OCI-LY7 (cell line): ENCODE measurements at regions not wholly inside any gene's neighbourhood (a gene's known extent, or its start where the extent isn't known, plus 50 kb on each side); places are given as distances from the start of the nearest gene placed in this dataset.

Source experiments
- BruUV-seq: library from RNA; stranded (reverse); fragments of 400-500 nt; replicated peaks from 2 replicates; lab custom pipeline; 2021; lab: Mats Ljungman, UMichigan
- CTCF ChIA-PET: fragments of 300-600 bp; sonication (Branson Sonifier 250); formaldehyde crosslinking; loops from one replicate; lab custom pipeline; 2022; ENCODE audit warnings: antibody characterized with exemption; ENCODE audit not compliant: unreplicated experiment; lab: Charles Lee
- POLR2A ChIA-PET: fragments of 300-600 bp; sonication (Branson Sonifier 250); formaldehyde crosslinking; loops from one replicate; lab custom pipeline; 2022; ENCODE audit warnings: antibody characterized with exemption; lab: Charles Lee
- DNase-seq: peaks from one replicate; pipeline ENCODE4 v3.0.0-alpha.2; 2015; ENCODE audit warnings: low spot score
- H2AFZ ChIP-seq: fragments of 200-600 bp; sonication (generic), shearing (Covaris generic); 2 replicates; pipeline ENCODE4 v1.6.1; 2014; ENCODE audit warnings: mild to moderate bottlenecking, antibody characterized with exemption, low read length, moderate library complexity
- H3K27ac ChIP-seq: fragments of 200-600 bp; sonication (generic); 2 replicates; pipeline ENCODE4 v1.5.1; 2014; ENCODE audit warnings: mixed run types, low read depth, mild to moderate bottlenecking, moderate library complexity, low read length, inconsistent platforms; ENCODE audit not compliant: poor library complexity, severe bottlenecking
- H3K36me3 ChIP-seq: fragments of 200-600 bp; sonication (generic); 2 replicates; pipeline ENCODE4 v1.6.1; 2014; ENCODE audit warnings: mild to moderate bottlenecking, antibody characterized with exemption, low read length, moderate library complexity, mixed read lengths; ENCODE audit not compliant: insufficient read depth
- H3K4me1 ChIP-seq: fragments of 200-600 bp; sonication (generic); 2 replicates; pipeline ENCODE4 v1.5.1; 2014; ENCODE audit warnings: mild to moderate bottlenecking, low read length; ENCODE audit not compliant: insufficient read depth, poor library complexity, severe bottlenecking
- H3K4me2 ChIP-seq: fragments of 200-600 bp; sonication (generic); 2 replicates; pipeline ENCODE4 v1.6.1; 2014; ENCODE audit warnings: mild to moderate bottlenecking, low read length
- H3K4me3 ChIP-seq: fragments of 200-600 bp; sonication (generic); 2 replicates; pipeline ENCODE4 v1.5.1; 2014; ENCODE audit warnings: mild to moderate bottlenecking, low read depth, low read length; ENCODE audit not compliant: poor library complexity, severe bottlenecking
- H3K79me2 ChIP-seq: fragments of 200-600 bp; sonication (generic); 2 replicates; pipeline ENCODE4 v1.6.1; 2016; ENCODE audit warnings: low read depth, mild to moderate bottlenecking, low read length, moderate library complexity, mixed read lengths; ENCODE audit not compliant: insufficient read depth
- H3K9me2 ChIP-seq: fragments of 200-600 bp; sonication (generic); 2 replicates; pipeline ENCODE4 v1.6.1; 2016; ENCODE audit warnings: mild to moderate bottlenecking, low read length, mixed read lengths; ENCODE audit not compliant: insufficient read depth
- H3K9me3 ChIP-seq: fragments of 200-600 bp; sonication (generic); 2 replicates; pipeline ENCODE4 v1.6.1; 2014; ENCODE audit warnings: mild to moderate bottlenecking, mixed run types, low read length, mixed read lengths
- H4K20me1 ChIP-seq: fragments of 200-600 bp; sonication (generic); 2 replicates; pipeline ENCODE4 v1.6.1; 2014; ENCODE audit warnings: mild to moderate bottlenecking, antibody characterized with exemption, low read length, moderate library complexity, mixed read lengths; ENCODE audit not compliant: insufficient read depth
- CTCF ChIP-seq: fragments of 200-600 bp; sonication (generic); conservative IDR thresholded peaks from 2 replicates; pipeline ENCODE4 v1.5.1; 2014; ENCODE audit warnings: mild to moderate bottlenecking, antibody characterized with exemption, low read length, moderate library complexity, mixed read lengths
- EZH2phosphoT487 ChIP-seq: fragments of 200-600 bp; sonication (generic); IDR thresholded peaks from 2 replicates; pipeline ENCODE4 v1.6.1; 2018; ENCODE audit warnings: low read depth, borderline replicate concordance, mild to moderate bottlenecking, mixed run types, antibody characterized with exemption, low read length, moderate library complexity, mixed read lengths
- intact Hi-C: fragments of 100-400 bp; cut with micrococcal nuclease; formaldehyde crosslinking; loops from one replicate; pipeline ENCODE4 v1.10.0; 2022; ENCODE audit not compliant: unreplicated experiment

- intact Hi-C loops: no loop called here
- no peak overlapping the region for H3K4me3 ChIP-seq
- no peak for DNase-seq
- H3K9me2 ChIP-seq: no peaks in the 10 kb centered on the region
- H4K20me1 ChIP-seq: no peaks in the 10 kb centered on the region
- ChIA-PET POLR2A (interaction anchor here (0.5 to 0.6 kb wide), 2 partner anchors 133 to 935 kb away, joined by 3 read pairs; no protein-coding TSS in a partner anchor), CTCF (no interaction called here)
- H3K27ac ChIP-seq: no peak overlapping the region
- TF ChIP-seq EZH2phosphoT487: no peak
- no peak for TF ChIP-seq CTCF
- H3K79me2 ChIP-seq: no peaks in the 10 kb centered on the region
- H3K36me3 ChIP-seq: no peaks in the 10 kb centered on the region
- no peak overlapping the region for H2AFZ ChIP-seq
- H3K4me1 ChIP-seq: no peaks in the 10 kb centered on the region
- H3K4me2 ChIP-seq: no peak overlapping the region
- no peaks in the 10 kb centered on the region for H3K9me3 ChIP-seq
- no TSS peak for BruUV-seq
Measured at GRCh38 chr12:33596061-33596460, 156.4 kb upstream of the SYT10 start.

GRCh38 chr12:33596814-33597213, 157.2 kb upstream of the SYT10 start:
- intact Hi-C loops: no loop called here
- ChIA-PET POLR2A (no interaction called here), CTCF (no interaction called here)
- no TSS peak for BruUV-seq
- H3K27ac ChIP-seq: no peak overlapping the region
- H4K20me1 ChIP-seq: no peaks in the 10 kb centered on the region
- no peaks in the 10 kb centered on the region for H3K4me1 ChIP-seq
- H3K9me3 ChIP-seq: no peaks in the 10 kb centered on the region
- no peaks in the 10 kb centered on the region for H3K36me3 ChIP-seq
- no peaks in the 10 kb centered on the region for H3K79me2 ChIP-seq
- TF ChIP-seq CTCF (no peak), EZH2phosphoT487 (no peak)
- H3K9me2 ChIP-seq: no peaks in the 10 kb centered on the region
- H2AFZ ChIP-seq: no peak overlapping the region
- no peak overlapping the region for H3K4me3 ChIP-seq
- H3K4me2 ChIP-seq: no peak overlapping the region
- no peak for DNase-seq

- intact Hi-C loops: no loop called here
- POLR2A ChIA-PET: interaction anchor here (0.6 kb wide), 1 partner anchor 15 kb away, joined by 3 read pairs; no protein-coding TSS in a partner anchor
Measured at GRCh38 chr12:33602515-33602914, 162.9 kb upstream of the SYT10 start.

More at GRCh38 chr12:33602515-33602914, 162.9 kb upstream of the SYT10 start:
- no peaks in the 10 kb centered on the region for H3K36me3 ChIP-seq
- H3K4me2 ChIP-seq: no peak overlapping the region
- H3K4me3 ChIP-seq: no peak overlapping the region
- DNase-seq: no peak
- H3K9me3 ChIP-seq: no peaks in the 10 kb centered on the region
- no TSS peak for BruUV-seq
- CTCF ChIA-PET: no interaction called here
- H3K9me2 ChIP-seq: no peaks in the 10 kb centered on the region
- no peak overlapping the region for H2AFZ ChIP-seq
- H3K4me1 ChIP-seq: no peaks in the 10 kb centered on the region
- TF ChIP-seq CTCF (no peak), EZH2phosphoT487 (no peak)
- no peaks in the 10 kb centered on the region for H4K20me1 ChIP-seq
- H3K27ac ChIP-seq: no peak overlapping the region
- no peaks in the 10 kb centered on the region for H3K79me2 ChIP-seq
